ENCODE measurements at regions not wholly inside any gene's neighbourhood (a gene's known extent, or its start where the extent isn't known, plus 50 kb on each side); places are given as distances from the start of the nearest gene placed in this dataset.

DNA sequence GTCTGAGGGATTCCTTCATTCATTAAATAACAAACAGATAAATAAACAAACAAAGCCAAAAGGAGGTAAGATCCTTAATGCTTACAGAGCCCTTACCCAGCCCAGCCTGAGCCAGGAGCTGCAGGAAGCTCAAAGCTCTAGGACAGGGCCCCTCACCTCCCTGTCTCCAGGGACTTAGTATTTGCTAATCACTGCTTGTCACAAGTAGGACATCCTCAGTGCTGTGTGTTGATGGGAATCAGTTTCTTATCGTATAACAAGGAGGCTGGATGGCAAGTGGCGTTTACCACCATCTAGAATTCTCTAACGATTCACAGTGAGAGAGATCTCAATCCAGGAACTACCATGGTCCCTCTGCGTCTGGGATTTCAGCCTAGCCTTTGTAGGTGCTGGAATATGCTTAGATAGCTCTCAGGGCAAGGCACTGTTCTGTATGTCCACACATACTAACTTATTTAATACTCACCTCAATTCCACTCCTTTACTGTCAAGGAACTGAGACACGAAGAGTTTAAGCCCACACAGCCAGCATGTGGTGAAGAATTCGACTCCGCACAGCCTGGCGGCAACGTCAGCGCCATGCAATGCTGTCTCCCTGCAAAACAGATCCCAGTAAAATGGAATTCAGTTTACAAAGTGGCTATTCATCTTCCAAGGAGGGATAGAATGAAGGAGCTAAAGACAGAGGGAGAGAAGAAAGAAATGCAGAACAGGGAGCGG lies 164.8 kb downstream of the MYCN start:
- TF ChIP-seq, protein P1, sequence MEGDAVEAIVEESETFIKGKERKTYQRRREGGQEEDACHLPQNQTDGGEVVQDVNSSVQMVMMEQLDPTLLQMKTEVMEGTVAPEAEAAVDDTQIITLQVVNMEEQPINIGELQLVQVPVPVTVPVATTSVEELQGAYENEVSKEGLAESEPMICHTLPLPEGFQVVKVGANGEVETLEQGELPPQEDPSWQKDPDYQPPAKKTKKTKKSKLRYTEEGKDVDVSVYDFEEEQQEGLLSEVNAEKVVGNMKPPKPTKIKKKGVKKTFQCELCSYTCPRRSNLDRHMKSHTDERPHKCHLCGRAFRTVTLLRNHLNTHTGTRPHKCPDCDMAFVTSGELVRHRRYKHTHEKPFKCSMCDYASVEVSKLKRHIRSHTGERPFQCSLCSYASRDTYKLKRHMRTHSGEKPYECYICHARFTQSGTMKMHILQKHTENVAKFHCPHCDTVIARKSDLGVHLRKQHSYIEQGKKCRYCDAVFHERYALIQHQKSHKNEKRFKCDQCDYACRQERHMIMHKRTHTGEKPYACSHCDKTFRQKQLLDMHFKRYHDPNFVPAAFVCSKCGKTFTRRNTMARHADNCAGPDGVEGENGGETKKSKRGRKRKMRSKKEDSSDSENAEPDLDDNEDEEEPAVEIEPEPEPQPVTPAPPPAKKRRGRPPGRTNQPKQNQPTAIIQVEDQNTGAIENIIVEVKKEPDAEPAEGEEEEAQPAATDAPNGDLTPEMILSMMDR (IDR thresholded peaks at IDR 0.05): no peak
- TF ChIP-seq EP300 (IDR thresholded peaks at IDR 0.05): no peak
- TF ChIP-seq POLR2A (IDR thresholded peaks at IDR 0.05): no peak
